Islet precursor cell (in vitro differentiated cells): ENCODE measurements at regions not wholly inside any gene's neighbourhood (a gene's known extent, or its start where the extent isn't known, plus 50 kb on each side); places are given as distances from the start of the nearest gene placed in this dataset.
"Not testable (repeated sequence)": the region's sequence is repeated elsewhere in the genome, so short reads cannot be mapped to it uniquely, and the experiment has no call there.

Source experiments
- DNase-seq: peaks from one replicate; pipeline ENCODE4 v3.0.0-alpha.2; 2018

DNA sequence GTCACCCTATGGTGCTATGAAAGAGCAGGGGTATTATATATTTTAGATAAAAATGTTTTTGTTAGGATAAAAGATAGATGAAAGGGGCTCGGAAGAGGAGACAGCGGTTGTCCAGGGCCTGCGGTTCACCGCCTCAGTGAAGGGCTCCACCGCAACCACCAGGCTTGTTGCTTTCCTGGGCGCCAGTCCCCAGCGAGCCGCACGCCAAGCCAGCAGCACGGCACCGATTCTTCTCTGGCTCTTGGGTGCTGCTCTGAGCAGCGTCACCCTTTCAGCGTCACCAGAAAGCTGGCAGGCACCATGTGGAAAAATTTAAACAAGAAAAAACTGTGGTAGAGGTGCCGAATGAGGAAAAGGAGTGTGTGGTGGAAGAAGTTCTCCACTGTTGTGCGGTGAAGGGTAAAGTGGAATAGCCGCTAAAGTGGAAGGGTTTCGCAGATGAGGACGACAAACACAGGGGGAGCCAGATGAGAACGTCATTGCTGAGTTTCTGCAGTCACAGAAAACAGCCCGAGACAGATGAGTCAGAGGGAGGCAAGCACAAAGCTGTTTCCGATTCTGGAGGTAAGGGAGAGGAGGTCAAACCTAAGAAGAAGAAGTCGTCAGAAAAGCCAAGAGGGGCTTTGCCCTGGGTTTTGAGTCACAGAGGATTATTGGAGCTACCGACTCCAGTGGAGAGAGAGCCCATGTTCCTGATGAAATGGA lies 569.2 kb downstream of the ZBBX start:
- DNase-seq: no peak

DNA sequence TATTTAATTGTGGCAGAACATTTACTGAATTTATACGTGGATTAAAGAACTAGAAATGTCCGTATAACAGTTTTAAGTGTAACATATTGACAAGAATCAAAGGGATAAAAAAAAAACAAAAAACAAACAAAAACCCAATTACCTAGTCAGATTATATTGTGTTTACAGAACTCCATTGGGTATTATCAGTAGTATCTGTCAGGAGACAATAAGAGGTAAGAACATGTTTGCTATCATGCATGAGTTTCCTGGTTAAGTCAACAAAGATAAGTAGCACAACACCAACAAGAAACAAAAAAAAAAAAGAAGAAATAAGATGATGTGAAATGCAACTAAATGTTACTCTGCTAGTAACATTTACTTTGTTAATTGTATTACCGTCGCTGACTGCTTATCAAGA lies 570.6 kb downstream of the ZBBX start:
- DNase-seq: no peak

DNA sequence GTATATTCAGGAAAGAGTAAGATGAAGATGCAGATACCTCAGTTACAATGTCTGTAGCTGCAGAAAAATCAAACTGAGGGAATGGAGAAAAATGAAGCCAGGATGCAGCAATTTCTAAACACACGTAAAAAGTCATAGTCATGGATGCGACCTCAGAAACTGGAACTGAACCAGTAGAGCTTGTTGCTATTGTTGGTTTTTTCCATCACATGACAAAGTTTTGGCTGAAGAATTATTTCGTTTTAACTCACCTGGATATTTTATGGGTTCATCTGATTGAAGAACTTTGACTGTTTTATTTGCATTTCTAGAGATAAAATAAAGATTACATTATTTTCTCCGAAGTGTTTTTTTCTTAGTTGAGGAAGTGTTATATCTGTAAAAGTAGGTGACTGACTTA lies 591.2 kb downstream of the ZBBX start:
- DNase-seq: no peak

DNA sequence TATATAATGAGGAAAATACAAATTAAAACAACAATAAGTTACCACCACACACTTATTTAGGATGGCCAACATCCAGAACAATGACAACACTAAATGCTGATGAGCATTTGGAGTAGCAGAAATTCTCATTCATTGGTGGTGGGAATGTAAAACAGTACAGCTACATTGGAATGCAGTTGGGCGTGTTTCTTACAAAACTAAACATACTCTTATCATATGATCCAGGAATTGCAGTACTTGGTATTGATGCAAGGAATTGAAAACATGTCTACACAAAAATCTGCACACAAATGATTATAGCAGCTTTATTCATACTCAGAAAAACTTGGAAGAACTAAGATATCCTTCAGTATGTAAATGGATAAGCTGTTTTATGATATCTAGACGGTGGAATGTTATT lies 594.2 kb downstream of the ZBBX start:
- DNase-seq: no peak

DNA sequence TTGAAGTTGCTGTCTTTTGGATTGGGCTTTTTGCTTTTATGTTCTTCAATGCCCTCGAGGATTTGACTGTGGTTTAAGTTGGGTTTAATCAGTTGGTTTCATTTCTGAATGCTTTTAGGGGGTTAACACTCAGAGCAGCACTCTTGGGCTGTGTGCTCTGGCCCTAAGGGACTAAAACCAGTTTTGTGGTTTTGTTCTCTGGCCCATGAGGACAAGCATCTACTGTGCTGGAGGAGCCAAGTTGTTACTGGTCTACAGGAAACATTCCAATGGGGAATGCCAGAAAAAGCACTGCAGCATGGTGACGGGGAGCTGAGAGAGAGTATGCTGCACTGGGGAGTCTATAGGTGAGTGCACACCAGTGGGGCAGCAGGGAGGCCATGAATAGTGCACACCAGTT lies 596.9 kb downstream of the ZBBX start:
- peak; percentile 86 for DNase-seq

DNA sequence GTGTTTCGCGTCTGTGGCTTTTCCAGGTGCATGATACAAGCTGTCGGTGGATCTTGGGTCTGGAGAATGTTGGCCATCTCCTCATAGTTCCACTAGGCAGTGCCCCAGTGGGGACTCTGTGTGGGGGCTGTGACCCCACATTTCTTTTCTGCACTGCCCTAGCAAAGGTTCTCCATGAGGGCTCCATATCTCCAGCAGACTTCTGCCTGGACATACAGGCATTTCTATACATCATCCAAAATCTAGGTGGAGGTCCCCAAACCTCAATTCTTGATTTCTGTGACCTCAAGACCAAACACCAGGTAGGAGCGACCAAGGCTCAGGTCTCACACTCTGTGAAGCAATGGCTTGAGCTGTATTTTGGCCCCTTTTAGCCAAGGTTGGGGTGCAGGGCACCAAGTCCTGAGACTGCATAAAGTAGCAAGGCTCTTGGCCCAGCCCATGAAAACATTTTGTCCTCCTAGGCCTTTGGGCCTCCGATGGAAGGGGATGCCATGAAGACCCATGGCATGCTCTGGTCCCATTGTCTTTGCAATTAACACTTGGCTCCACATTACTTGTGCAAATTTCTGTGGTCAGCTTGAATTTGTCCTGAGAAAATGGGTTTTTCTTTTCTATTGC lies 615.3 kb downstream of the ZBBX start:
- no peak for DNase-seq

DNA sequence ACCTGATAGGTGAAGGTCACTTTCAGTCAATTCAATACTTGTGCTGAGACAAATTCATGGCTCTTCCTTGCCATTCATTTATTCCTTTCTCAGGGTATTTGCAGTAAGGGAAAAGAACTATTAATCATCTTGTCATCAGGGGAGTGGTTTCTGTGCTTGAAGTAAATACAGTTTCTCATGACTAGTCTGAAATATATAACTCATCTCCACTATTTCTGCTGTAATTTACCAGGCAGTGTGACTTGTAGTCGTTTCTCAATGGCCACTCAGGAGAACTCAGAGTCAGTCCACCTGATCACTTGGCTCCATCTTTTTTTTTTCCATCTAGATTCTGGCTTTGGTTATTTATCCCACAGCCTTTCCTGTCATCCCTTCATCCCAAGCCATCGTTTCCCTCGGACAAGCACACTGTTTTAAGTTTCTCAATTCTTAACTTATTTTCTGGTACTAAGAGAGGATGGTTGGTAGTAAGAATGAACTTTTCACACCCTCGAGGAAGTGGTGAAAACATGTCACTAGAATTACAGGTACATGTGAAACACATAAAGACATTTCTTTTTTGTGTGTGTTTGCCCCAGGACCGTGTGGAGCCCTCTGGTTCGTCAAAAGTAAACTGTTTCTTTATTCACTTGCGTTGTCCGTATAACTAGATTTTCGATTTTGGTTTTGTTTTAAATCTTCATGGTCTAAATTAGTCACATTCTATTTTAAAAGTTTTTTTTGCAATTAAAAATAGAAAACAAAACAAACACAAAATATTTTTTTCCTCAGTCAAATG lies 620.2 kb downstream of the ZBBX start:
- no peak for DNase-seq

DNA sequence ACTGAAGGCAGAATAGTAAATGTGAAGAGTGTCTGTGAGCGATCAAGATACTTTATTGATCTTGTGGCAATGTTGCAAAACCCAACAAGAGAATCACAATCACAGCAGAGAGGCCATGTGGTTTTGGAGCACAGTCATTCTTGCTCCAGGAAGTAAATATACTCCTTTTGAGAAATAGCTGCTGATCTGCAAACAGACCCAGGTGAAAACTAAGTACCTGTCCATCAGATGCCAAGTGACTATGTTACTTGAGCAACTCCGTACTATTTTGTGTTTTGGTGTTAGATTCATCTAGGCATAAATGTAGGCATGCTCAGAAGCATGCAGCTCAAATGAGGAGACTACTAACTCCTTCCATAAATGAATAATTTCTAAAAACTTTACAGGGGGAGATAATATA lies 627.9 kb downstream of the ZBBX start:
- DNase-seq: no peak

DNA sequence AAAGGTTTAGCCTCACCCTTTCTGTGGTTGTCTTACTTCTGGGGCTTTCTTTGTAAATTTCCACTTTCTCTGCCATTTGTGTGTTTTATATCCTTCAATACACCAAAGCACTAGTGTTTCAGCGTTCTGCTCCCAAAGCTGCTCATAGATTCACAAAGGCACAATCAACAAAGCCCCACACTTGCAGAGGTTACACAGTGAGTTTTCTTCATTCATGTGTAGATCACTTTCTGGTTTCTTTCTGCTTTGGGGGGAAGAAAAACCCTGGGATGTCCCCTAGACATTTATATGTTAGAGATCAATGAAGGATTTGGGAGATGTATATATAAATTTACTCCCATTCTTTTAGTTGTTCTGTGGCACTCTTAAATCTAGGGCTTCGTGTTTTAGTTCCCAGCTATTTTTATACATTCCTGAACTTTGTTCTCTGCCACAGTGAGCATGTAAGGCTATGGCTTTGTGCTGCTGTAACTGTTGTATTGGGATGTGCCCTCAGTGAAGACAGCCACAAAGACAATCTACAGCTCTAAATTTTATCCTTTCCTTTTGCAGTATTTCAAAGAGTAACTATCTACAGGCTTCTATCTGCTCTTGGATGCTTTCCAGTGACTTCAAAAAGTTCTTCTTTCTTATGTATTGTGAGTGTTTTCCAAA lies 636.5 kb downstream of the ZBBX start:
- no peak for DNase-seq

DNA sequence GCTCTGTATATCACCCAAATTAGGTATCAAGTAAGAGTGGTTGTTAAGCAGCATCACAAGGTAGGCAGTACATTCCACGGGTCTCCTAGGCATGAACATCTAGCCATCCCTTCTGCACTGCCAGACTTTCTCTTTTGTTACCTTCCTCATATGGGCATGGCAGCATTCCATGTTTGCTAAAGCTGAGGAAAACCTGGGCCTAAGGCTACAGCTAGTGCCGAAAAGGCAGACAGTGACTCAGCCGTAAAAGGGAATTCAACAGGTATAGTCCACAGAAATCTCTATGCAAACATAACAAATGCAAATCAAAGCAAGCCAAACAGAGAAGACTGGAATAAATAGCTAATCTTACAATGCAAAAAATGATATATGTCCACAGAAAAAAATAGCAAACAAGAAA lies 645.4 kb downstream of the ZBBX start:
- peak; percentile 81 for DNase-seq

DNA sequence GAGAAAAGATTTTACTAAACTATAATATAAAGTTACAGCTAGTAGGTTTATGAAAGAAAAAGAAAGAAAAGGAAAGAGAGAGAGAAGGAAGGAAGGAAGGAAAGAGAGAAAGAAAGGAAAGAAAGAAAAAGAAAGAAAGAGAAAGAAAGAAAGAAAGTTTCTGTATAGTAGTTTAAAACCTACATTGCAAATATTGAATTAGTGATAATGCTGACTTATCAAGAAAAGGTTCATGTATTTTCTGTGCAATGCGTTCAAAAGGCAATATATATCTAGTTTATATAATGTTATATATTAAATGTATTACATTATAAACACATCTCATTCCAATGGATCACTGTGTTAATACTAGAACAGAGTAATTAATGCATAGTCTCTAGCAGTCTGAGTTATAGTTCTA lies 648.4 kb downstream of the ZBBX start:
- no peak for DNase-seq

DNA sequence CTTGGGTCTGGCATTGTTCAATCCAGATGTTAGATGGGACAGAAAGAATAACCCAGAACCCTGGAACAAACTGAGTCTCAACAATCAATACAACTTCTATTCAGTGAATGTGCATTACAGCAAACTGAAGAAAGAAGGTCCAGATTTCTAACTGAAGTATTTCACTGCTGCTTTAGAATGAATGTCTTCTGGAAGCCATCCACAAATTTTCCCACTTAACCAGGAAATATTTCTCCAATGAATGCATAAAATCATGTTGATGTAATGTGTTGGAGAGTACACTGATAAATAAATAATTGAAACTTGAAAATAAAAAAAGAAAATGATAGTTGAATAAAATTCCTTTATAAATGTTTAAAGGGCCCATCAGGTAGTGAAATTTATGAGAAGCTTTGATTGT lies 658.6 kb downstream of the ZBBX start:
- DNase-seq: no peak

DNA sequence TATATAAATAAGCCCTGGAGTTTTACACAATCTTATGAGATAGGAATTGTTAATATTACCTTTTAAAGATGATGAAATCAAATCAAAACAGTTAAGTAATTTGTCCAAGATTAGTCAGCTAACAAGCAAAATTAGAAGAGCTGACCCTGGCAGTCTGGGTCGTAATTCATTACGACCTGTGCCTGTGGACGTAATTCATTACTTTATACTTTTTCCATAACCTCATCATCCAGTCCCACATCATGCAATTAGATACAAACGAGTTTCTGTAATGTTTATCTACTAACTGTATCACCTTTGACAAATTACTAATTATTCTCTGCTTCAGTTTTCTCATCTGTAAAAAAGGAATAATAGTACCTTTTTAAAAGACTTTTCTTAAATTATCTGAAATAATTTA lies 665.9 kb downstream of the ZBBX start:
- DNase-seq: no peak

DNA sequence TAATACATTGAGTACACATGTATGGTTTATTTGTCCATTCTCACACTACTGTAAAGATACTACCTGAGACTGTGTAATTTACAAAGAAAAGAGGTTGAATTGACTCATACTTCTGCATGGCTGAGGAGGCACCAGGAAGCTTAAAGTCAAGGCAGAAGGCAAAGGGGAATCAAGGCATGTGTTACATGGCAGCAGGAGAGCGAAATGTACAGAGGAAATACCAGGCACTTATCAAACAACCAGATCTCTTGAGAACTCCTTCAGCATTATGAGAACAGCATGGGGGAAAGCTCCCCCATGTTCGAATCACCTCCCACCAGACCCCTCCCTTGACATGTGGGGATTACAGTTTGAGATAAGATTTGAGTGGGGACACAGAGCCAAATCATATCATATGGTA lies 666.3 kb downstream of the ZBBX start:
- DNase-seq: no peak

DNA sequence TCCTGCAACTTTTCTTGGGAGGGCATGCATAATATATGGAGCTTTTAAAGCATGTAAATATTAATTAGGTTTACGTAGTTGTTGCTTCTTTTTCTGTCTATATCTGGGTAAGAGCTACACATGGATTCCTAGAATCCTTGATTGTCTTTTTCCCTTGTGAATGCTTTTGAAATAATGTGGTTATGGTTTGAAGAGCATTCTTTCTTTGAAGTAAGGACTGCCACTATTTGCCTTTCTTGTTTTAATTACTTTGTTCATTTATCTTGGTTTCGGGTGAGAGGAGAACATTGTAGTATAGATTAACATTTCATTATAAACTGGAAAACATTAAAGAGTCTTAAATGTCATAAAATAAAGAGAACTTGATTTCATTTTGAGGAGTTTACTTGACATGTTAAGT lies 674.0 kb downstream of the ZBBX start:
- no peak for DNase-seq

DNA sequence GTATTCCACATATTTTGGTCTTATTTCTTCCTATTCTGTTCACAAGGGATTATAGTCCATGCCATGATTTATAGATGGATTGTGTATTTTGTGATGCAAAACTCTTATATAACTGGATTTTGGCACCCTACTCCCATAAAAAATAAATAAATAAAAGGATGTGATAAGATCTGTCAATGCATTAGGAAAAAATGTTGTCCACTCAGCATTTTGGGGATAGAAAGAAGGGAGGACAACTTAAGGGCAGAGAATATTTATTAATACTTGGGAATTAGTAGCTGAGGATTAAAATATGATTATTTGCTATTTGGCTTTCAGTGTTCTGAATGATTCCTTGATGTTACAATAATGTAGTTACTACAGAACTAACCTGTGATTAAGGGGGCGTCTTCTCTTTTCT lies 682.6 kb downstream of the ZBBX start:
- no peak for DNase-seq

DNA sequence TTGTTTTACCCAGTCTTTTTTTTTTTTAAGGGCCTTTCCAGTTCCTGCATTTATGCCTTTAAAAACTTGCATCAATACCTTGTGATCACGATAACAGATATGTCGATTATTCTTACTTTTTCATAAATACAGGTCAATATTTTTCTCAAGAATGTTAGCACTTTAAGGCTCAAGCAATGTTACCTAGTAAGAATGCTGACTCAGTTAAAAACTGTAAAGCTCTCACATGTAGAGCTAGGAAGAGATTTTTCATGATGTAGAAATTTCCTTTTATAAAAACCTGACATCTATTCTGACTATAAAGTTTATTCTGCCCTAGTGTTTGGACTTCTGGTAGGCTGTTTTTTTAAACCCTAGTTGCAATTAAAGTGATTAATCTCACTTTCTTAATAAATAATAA lies 684.0 kb downstream of the ZBBX start:
- DNase-seq: no peak

DNA sequence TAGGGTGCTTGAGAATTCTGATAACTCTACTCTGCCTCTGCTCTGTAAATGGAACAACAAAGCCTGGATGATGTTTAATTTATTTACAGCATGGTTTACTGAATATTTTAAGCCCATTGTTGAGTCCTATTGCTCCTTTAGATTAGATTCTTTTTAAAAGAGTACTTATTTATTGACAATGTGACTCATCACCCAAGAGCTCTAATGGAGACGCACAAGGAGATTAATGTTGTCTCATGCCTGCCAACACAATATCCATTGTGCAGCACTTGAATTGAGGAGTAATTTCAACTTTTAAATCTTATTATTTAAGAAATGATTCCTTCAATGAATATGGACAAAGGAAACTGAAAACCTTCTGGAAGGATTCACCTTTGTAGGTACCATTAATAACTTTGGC lies 691.4 kb downstream of the ZBBX start:
- DNase-seq: no peak

DNA sequence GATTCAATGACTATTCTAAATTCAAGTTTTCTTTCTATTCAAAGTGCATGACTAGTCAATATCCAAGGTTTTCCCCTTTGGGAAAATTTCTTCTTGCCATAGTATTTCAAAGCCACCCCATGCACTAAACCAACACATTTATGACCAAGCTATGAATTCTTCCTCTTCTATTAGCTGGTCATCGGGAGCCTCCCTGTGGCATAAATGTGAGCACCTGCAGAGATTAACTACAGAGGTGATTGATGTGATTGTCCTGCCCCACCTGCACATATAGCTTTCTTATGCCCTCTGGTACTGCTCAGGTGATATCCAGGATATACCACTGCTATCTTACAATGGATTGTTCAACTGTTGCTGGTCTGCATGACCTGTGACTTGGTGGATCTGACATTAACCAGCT lies 694.9 kb downstream of the ZBBX start:
- DNase-seq: no peak

DNA sequence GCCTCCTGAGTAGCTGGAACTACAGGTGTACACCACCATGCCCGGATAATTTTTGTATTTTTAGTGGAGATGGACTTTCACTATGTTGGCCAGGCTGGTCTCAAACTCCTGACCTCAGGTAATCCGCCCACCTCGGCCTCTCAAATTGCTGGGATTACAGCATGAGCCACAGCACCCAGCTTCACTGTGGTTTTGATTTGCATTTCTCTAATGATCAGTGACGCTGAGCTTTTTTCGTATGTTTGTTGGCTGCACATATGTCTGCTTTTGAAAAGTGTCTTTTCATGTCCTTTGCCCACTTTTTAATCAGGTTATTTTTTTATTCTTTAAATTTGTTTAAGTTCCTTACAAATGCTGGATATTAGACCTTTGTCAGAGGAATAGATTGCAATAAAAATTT lies 696.0 kb downstream of the ZBBX start:
- not testable (repeated sequence) for DNase-seq

DNA sequence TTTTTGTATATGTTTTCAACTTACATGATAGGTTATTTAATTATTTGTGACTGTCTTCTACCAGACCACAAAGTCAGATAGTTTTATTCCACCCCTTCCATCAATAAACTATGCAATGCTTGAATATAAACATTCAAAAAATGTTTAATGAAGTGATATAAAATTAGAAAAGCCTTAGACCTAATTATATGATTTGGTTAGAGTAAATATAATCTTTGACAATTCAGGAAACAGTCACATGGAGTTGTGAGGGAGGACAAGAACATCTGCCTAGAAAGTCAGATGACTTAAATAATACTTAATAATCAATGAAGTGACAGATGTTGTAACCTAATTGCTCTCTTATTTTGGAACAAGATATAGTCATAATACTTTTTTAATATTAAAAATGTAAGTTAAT lies 710.3 kb downstream of the ZBBX start:
- no peak for DNase-seq

DNA sequence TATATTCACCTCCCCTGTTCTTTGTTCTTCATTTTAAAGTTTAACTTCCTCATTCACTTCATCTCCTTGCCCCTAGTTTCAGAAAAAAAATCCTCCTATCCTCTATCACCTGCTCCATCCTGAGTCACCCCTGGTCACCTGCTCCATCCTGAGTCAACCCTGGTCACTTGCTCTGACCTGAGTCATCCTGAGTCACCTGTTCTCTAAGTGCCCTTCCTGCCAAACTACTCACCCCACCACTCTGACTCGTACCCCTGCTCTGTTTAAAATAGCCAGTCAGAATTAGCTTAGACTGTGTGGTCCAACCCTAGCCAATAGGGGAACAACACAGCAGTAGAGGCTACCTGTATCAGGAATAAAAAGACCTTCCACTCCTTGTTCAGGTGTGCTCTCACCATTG lies 716.9 kb downstream of the ZBBX start:
- peak; percentile 69 for DNase-seq

DNA sequence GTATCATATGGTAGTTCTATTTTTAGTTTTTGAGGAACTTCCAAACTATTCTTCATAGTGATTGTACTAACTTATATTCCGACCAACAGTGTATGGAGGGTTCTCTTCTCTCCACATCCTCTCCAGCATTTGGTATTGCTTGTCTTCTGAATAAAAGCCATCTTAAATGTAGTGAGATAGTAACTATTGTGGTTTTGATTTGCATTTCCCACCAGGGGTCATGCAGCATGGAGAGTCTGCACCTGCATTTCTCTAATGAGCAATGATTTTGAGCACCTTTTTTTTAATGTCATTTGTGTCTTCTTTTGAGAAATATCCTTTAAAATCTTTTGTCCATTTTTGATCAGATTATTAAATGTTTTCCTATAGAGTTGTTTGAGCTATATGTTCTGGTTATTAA lies 718.5 kb downstream of the ZBBX start:
- no peak for DNase-seq

DNA sequence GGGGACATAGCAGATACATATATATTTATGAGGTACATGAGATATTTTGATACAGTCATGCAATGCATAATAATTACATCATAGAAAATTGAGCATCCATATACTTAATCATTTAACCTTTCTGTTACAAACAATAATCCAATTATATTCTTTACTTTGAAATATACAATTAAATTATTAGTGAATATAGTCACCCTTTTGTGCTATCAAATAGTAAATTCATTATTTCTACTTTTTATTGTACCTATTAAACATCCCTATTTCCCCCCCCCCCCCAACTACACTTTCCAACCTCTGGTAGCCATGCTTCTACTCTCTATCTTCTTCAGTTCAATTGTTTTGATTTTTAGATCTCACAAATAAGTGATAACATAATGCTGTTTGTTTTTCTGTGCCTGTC lies 719.1 kb downstream of the ZBBX start:
- DNase-seq: no peak
